HG03442 (cell line): ENCODE measurements at regions not wholly inside any gene's neighbourhood (a gene's known extent, or its start where the extent isn't known, plus 50 kb on each side); places are given as distances from the start of the nearest gene placed in this dataset.
"Not testable (repeated sequence)": the region's sequence is repeated elsewhere in the genome, so short reads cannot be mapped to it uniquely, and the experiment has no call there.

Experiments used
- ATAC-seq: cut with Tn5 transposase; IDR thresholded peaks from one replicate; pipeline ENCODE4 v1.9.1; 2021; ENCODE audit warnings: mild to moderate bottlenecking, moderate library complexity; ENCODE audit not compliant: unreplicated experiment

GRCh38 chr5:77910602-77911188 lies 134.6 kb upstream of the TBCA start:
- ATAC-seq, result no peak

- no peak for ATAC-seq
Observed at GRCh38 chr5:77909237-77909636, 133.1 kb upstream of the TBCA start.

- ATAC-seq, result no peak
Observed at GRCh38 chr5:77908787-77909186, 132.6 kb upstream of the TBCA start.

GRCh38 chr5:77907786-77908185 lies 131.6 kb upstream of the TBCA start:
- no peak for ATAC-seq

GRCh38 chr5:77906806-77907205 lies 130.7 kb upstream of the TBCA start:
- ATAC-seq, result no peak

- ATAC-seq, result no peak
Observed at GRCh38 chr5:77904362-77904761, 128.2 kb upstream of the TBCA start.

- no peak for ATAC-seq
Observed at GRCh38 chr5:77900691-77901090, 124.6 kb upstream of the TBCA start.

- no peak for ATAC-seq
Observed at GRCh38 chr5:77898385-77898784, 122.2 kb upstream of the TBCA start.

GRCh38 chr5:77896338-77896737 lies 120.2 kb upstream of the TBCA start:
- no peak for ATAC-seq

- ATAC-seq, result not testable (repeated sequence)
Observed at GRCh38 chr5:77894103-77894502, 118.0 kb upstream of the TBCA start.

GRCh38 chr5:77893225-77893860 lies 117.2 kb upstream of the TBCA start:
- ATAC-seq, result no peak

GRCh38 chr5:77892061-77893010 lies 116.2 kb upstream of the TBCA start:
- ATAC-seq, result no peak

- ATAC-seq, result no peak
Observed at GRCh38 chr5:77885519-77885918, 109.4 kb upstream of the TBCA start.

GRCh38 chr5:77882670-77883257 lies 106.6 kb upstream of the TBCA start:
- ATAC-seq, result no peak

GRCh38 chr5:77881528-77881927 lies 105.4 kb upstream of the TBCA start:
- no peak for ATAC-seq

GRCh38 chr5:77877516-77878355 lies 101.6 kb upstream of the TBCA start:
- ATAC-seq, result no peak

- ATAC-seq, result no peak
Observed at GRCh38 chr5:77876862-77877502, 100.8 kb upstream of the TBCA start.

- no peak for ATAC-seq
Observed at GRCh38 chr5:77876316-77876715, 100.2 kb upstream of the TBCA start.

GRCh38 chr5:77874691-77875090 lies 98.6 kb upstream of the TBCA start:
- no peak for ATAC-seq

- ATAC-seq, result no peak
Observed at GRCh38 chr5:77873239-77873638, 97.1 kb upstream of the TBCA start.
